Keratinocyte (primary cell): ENCODE measurements at regions not wholly inside any gene's neighbourhood (a gene's known extent, or its start where the extent isn't known, plus 50 kb on each side); places are given as distances from the start of the nearest gene placed in this dataset.

Experiments
- DNase-seq: peaks from one replicate; pipeline ENCODE4 v3.0.0-alpha.2; 2011; ENCODE audit warnings: low read depth, missing footprints, low spot score
- FAIRE-seq: peaks from 2 replicates; lab custom pipeline; 2011; peaks lifted over from hg19 to GRCh38; lab: Jason Lieb, UNC
- H2AFZ ChIP-seq: 2 replicates; pipeline ENCODE4 v1.6.0; 2012; ENCODE audit warnings: low read length, control low read depth, inconsistent platforms; ENCODE audit not compliant: control insufficient read depth
- H3K27ac ChIP-seq: 2 replicates; pipeline ENCODE4 v1.5.1; 2011; ENCODE audit warnings: low read length; ENCODE audit not compliant: control insufficient read depth, insufficient read depth
- H3K27me3 ChIP-seq: 3 replicates; pipeline ENCODE4 v1.6.0; 2011; ENCODE audit warnings: low read length; ENCODE audit not compliant: control insufficient read depth, insufficient read depth; ENCODE audit errors: extremely low read depth
- H3K36me3 ChIP-seq, 2 experiments: 2 replicates in 1 of 2; 3 replicates in 1 of 2; pipeline ENCODE4 v1.5.1; 2011; ENCODE audit warnings: low read length in 2 of 2, mild to moderate bottlenecking in 1 of 2; ENCODE audit not compliant: control insufficient read depth in 2 of 2, insufficient read depth in 2 of 2; ENCODE audit errors: extremely low read depth in 1 of 2
- H3K4me1 ChIP-seq: 3 replicates; pipeline ENCODE4 v1.5.1; 2011; ENCODE audit warnings: low read length; ENCODE audit not compliant: control insufficient read depth, insufficient read depth; ENCODE audit errors: extremely low read depth
- H3K4me2 ChIP-seq: 3 replicates; pipeline ENCODE4 v1.6.0; 2011; ENCODE audit warnings: low read depth, low read length; ENCODE audit not compliant: control insufficient read depth, insufficient read depth; ENCODE audit errors: extremely low read depth
- H3K4me3 ChIP-seq, 3 experiments: fragments of 200-600 bp in 1 of 3; sonication (generic) in 1 of 3; 2 replicates in 2 of 3; 3 replicates in 1 of 3; pipeline ENCODE4 v1.5.1; 2011 to 2016; ENCODE audit warnings: low read length in 3 of 3, mild to moderate bottlenecking in 3 of 3, control low read depth in 2 of 3, inconsistent platforms in 1 of 3, low read depth in 1 of 3, mixed read lengths in 1 of 3, mixed run types in 1 of 3, moderate library complexity in 1 of 3; ENCODE audit not compliant: control insufficient read depth in 2 of 3, insufficient read depth in 2 of 3; ENCODE audit errors: extremely low read depth in 1 of 3
- H3K79me2 ChIP-seq: 2 replicates; pipeline ENCODE4 v1.6.0; 2012; ENCODE audit warnings: low read length; ENCODE audit not compliant: control insufficient read depth, insufficient read depth
- H3K9ac ChIP-seq: 3 replicates; pipeline ENCODE4 v1.6.0; 2011; ENCODE audit warnings: low read length; ENCODE audit not compliant: control insufficient read depth, insufficient read depth; ENCODE audit errors: extremely low read depth
- H3K9me1 ChIP-seq: 3 replicates; pipeline ENCODE4 v1.6.0; 2011; ENCODE audit warnings: low read length; ENCODE audit not compliant: control insufficient read depth, insufficient read depth; ENCODE audit errors: extremely low read depth
- H3K9me3 ChIP-seq: 2 replicates; pipeline ENCODE4 v1.5.1; 2012; ENCODE audit warnings: low read depth, low read length; ENCODE audit not compliant: control insufficient read depth
- H4K20me1 ChIP-seq: 3 replicates; pipeline ENCODE4 v1.6.0; 2011; ENCODE audit warnings: low read length; ENCODE audit not compliant: control insufficient read depth, insufficient read depth; ENCODE audit errors: extremely low read depth
- EZH2 ChIP-seq: IDR thresholded peaks from one replicate; pipeline ENCODE4 v1.6.1; 2012; ENCODE audit warnings: inconsistent platforms, mild to moderate bottlenecking, low read length, moderate library complexity
- dilution Hi-C: fragments of 300-500 bp; cut with MboI; formaldehyde crosslinking; loops from one replicate; pipeline ENCODE4 v1.7.0; 2020; ENCODE audit warnings: low sequenced_read_pairs; ENCODE audit not compliant: extremely low pct_ligation_motif_present
- TF ChIP-seq, protein P1 (sequence below), 3 experiments: IDR thresholded peaks in 1 of 3; conservative IDR thresholded peaks in 1 of 3; optimal IDR thresholded peaks in 1 of 3; 2 replicates in 2 of 3; 3 replicates in 1 of 3; pipeline versions ENCODE3 to v1.5.1; 2011; ENCODE audit warnings: low read length in 3 of 3, mild to moderate bottlenecking in 3 of 3, moderate library complexity in 2 of 3, control low read depth in 1 of 3, inconsistent platforms in 1 of 3; ENCODE audit not compliant: insufficient read depth in 2 of 3; ENCODE audit errors: extremely low read depth in 1 of 3

DNA sequence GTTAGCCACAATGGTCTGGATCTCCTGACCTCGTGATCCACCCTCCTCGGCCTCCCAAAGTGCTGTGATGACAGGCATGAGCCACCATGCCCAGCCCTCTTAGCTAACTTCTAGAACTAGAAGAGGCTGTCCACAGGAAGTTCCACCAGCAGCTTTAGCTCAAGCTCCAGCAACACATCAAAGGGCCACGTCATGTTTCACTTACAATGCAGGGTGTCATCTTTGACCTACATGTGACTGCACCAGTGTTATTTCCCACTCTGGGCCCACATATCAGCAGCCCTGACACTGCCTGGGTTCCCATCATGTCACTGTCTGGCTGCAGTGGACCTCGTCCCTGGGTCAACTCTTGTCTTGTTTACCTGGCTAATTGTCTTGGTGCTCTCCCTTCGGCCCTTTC, 147.2 kb downstream of the GRIN2B start:
- Histone ChIP-seq H3K27me3 (no peaks in the 10 kb centered on the region), H3K4me3 (no peak overlapping the region), H3K4me1 (no peaks in the 10 kb centered on the region), H3K79me2 (no peaks in the 10 kb centered on the region), H3K9me3 (no peaks in the 10 kb centered on the region), H3K4me2 (no peak overlapping the region), H3K27ac (no peak overlapping the region), H3K36me3 (no peaks in the 10 kb centered on the region), H2AFZ (no peak overlapping the region), H3K9ac (no peak overlapping the region), H3K9me1 (no peaks in the 10 kb centered on the region), H4K20me1 (no peaks in the 10 kb centered on the region)
- DNase-seq (no peak), FAIRE-seq (no peak)
- no peak for TF ChIP-seq EZH2
- TF ChIP-seq, protein P1, sequence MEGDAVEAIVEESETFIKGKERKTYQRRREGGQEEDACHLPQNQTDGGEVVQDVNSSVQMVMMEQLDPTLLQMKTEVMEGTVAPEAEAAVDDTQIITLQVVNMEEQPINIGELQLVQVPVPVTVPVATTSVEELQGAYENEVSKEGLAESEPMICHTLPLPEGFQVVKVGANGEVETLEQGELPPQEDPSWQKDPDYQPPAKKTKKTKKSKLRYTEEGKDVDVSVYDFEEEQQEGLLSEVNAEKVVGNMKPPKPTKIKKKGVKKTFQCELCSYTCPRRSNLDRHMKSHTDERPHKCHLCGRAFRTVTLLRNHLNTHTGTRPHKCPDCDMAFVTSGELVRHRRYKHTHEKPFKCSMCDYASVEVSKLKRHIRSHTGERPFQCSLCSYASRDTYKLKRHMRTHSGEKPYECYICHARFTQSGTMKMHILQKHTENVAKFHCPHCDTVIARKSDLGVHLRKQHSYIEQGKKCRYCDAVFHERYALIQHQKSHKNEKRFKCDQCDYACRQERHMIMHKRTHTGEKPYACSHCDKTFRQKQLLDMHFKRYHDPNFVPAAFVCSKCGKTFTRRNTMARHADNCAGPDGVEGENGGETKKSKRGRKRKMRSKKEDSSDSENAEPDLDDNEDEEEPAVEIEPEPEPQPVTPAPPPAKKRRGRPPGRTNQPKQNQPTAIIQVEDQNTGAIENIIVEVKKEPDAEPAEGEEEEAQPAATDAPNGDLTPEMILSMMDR (optimal IDR thresholded peaks at IDR 0.05 in 1 of 3, IDR thresholded peaks at IDR 0.05 in 1 of 3, conservative IDR thresholded peaks at IDR 0.05 in 1 of 3; ENCODE audit: extremely low read depth in 1 of 3, insufficient read depth in 2 of 3, low read length in 3 of 3), result no peak
- dilution Hi-C loops, result no loop called here

GRCh38 chr12:13817131-13817530, 164.3 kb downstream of the GRIN2B start:
- no peak overlapping the region for H3K4me2 ChIP-seq
- H2AFZ ChIP-seq, result no peak overlapping the region
- no peaks in the 10 kb centered on the region for H3K79me2 ChIP-seq
- TF ChIP-seq, protein P1 (optimal IDR thresholded peaks at IDR 0.05 in 1 of 3, IDR thresholded peaks at IDR 0.05 in 1 of 3, conservative IDR thresholded peaks at IDR 0.05 in 1 of 3; ENCODE audit: extremely low read depth in 1 of 3, insufficient read depth in 2 of 3, low read length in 3 of 3), result no peak
- no peak for TF ChIP-seq EZH2
- H3K9ac ChIP-seq, result no peak overlapping the region
- no peak overlapping the region for H3K27ac ChIP-seq
- no peaks in the 10 kb centered on the region for H3K9me1 ChIP-seq
- no peaks in the 10 kb centered on the region for H3K9me3 ChIP-seq
- no peaks in the 10 kb centered on the region for H3K27me3 ChIP-seq
- no peaks in the 10 kb centered on the region for H3K4me1 ChIP-seq
- no peak for DNase-seq
- H3K36me3 ChIP-seq, result no peaks in the 10 kb centered on the region
- dilution Hi-C loops, result no loop called here
- no peak overlapping the region for H3K4me3 ChIP-seq
- no peaks in the 10 kb centered on the region for H4K20me1 ChIP-seq
- no peak for FAIRE-seq
